WTC11 (cell line): ENCODE measurements at regions not wholly inside any gene's neighbourhood (a gene's known extent, or its start where the extent isn't known, plus 50 kb on each side); places are given as distances from the start of the nearest gene placed in this dataset.

Experiments
- CREB1 ChIP-seq: sonication (generic); formaldehyde crosslinking; IDR thresholded peaks from 2 replicates; pipeline ENCODE4 v1.8.0; 2023; ENCODE audit warnings: mild to moderate bottlenecking, missing genetic modification reagents
- ELF4 ChIP-seq: sonication (generic); formaldehyde crosslinking; IDR thresholded peaks from 2 replicates; pipeline ENCODE4 v1.8.1; 2022; ENCODE audit warnings: low read depth, mild to moderate bottlenecking, moderate library complexity, missing genetic modification reagents
- JUN ChIP-seq: sonication (generic); formaldehyde crosslinking; IDR thresholded peaks from 2 replicates; pipeline ENCODE4 v1.8.0; 2023; ENCODE audit warnings: mild to moderate bottlenecking, missing genetic modification reagents
- MXD4 ChIP-seq: fragments of 250-450 bp; sonication (Bioruptor Pico); IDR thresholded peaks from 2 replicates; pipeline ENCODE4 v1.8.0; 2021; ENCODE audit warnings: mild to moderate bottlenecking, moderate library complexity, borderline replicate concordance
- NFE2L1 ChIP-seq: sonication (generic); formaldehyde crosslinking; IDR thresholded peaks from 2 replicates; pipeline ENCODE4 v1.8.1; 2023; ENCODE audit warnings: missing genetic modification reagents
- NR2C2 ChIP-seq: sonication (generic); formaldehyde crosslinking; IDR thresholded peaks from 2 replicates; pipeline ENCODE4 v1.8.0; 2022; ENCODE audit warnings: mild to moderate bottlenecking, missing genetic modification reagents
- SP1 ChIP-seq: sonication (generic); formaldehyde crosslinking; conservative IDR thresholded peaks from 2 replicates; pipeline ENCODE4 v1.8.1; 2022; ENCODE audit warnings: missing genetic modification reagents
- TEAD1 ChIP-seq: sonication (generic); formaldehyde crosslinking; IDR thresholded peaks from 2 replicates; pipeline ENCODE4 v1.8.0; 2022; ENCODE audit warnings: mild to moderate bottlenecking, missing genetic modification reagents
- ZNF423 ChIP-seq: fragments of 250-450 bp; sonication (Bioruptor Pico); IDR thresholded peaks from 2 replicates; pipeline ENCODE4 v2.1.2; 2022; ENCODE audit warnings: mild to moderate bottlenecking, moderate library complexity
- TF ChIP-seq, protein P1 (sequence below): fragments of 200-600 bp; IDR thresholded peaks from 2 replicates; pipeline ENCODE4 v1.8.0; 2022; ENCODE audit warnings: antibody characterized with exemption
- TF ChIP-seq, protein P2 (sequence below): sonication (generic); formaldehyde crosslinking; IDR thresholded peaks from 2 replicates; pipeline ENCODE4 v1.8.0; 2022; ENCODE audit warnings: missing genetic modification reagents
- TF ChIP-seq, protein P3 (sequence below): sonication (generic); formaldehyde crosslinking; IDR thresholded peaks from 2 replicates; pipeline ENCODE4 v1.8.0; 2022; ENCODE audit warnings: mild to moderate bottlenecking, missing genetic modification reagents

DNA sequence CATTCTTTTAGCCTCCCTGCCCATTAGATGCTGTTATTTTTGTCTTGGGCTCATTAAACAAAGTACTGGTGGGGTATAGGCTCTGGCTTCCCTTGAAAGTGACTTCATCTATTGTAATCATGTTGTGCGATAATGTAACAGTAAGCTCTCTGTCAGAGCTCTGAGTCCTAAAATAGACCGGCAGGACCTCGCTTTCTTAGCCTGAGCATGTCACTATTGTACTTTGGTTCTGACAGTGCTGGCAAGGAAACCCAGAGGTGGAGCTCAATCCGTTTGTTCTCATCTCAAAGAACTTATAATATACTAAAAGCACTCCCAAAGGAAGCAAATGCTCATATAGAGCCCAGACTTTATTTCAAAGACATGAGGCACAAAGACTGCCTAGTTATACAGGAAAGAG, 339.1 kb upstream of the CCNH start:
- TF ChIP-seq SP1 (CRISPR knock-in tag), result no peak
- TF ChIP-seq, protein P1, sequence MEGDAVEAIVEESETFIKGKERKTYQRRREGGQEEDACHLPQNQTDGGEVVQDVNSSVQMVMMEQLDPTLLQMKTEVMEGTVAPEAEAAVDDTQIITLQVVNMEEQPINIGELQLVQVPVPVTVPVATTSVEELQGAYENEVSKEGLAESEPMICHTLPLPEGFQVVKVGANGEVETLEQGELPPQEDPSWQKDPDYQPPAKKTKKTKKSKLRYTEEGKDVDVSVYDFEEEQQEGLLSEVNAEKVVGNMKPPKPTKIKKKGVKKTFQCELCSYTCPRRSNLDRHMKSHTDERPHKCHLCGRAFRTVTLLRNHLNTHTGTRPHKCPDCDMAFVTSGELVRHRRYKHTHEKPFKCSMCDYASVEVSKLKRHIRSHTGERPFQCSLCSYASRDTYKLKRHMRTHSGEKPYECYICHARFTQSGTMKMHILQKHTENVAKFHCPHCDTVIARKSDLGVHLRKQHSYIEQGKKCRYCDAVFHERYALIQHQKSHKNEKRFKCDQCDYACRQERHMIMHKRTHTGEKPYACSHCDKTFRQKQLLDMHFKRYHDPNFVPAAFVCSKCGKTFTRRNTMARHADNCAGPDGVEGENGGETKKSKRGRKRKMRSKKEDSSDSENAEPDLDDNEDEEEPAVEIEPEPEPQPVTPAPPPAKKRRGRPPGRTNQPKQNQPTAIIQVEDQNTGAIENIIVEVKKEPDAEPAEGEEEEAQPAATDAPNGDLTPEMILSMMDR, result no peak
- TF ChIP-seq NFE2L1 (CRISPR knock-in tag), result no peak
- TF ChIP-seq, protein P2, sequence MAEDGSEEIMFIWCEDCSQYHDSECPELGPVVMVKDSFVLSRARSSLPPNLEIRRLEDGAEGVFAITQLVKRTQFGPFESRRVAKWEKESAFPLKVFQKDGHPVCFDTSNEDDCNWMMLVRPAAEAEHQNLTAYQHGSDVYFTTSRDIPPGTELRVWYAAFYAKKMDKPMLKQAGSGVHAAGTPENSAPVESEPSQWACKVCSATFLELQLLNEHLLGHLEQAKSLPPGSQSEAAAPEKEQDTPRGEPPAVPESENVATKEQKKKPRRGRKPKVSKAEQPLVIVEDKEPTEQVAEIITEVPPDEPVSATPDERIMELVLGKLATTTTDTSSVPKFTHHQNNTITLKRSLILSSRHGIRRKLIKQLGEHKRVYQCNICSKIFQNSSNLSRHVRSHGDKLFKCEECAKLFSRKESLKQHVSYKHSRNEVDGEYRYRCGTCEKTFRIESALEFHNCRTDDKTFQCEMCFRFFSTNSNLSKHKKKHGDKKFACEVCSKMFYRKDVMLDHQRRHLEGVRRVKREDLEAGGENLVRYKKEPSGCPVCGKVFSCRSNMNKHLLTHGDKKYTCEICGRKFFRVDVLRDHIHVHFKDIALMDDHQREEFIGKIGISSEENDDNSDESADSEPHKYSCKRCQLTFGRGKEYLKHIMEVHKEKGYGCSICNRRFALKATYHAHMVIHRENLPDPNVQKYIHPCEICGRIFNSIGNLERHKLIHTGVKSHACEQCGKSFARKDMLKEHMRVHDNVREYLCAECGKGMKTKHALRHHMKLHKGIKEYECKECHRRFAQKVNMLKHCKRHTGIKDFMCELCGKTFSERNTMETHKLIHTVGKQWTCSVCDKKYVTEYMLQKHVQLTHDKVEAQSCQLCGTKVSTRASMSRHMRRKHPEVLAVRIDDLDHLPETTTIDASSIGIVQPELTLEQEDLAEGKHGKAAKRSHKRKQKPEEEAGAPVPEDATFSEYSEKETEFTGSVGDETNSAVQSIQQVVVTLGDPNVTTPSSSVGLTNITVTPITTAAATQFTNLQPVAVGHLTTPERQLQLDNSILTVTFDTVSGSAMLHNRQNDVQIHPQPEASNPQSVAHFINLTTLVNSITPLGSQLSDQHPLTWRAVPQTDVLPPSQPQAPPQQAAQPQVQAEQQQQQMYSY, result no peak
- no peak for TF ChIP-seq CREB1
- TF ChIP-seq ZNF423 (CRISPR knock-in tag), result no peak
- TF ChIP-seq TEAD1 (CRISPR knock-in tag), result no peak
- TF ChIP-seq ELF4 (CRISPR knock-in tag), result no peak
- TF ChIP-seq NR2C2 (CRISPR knock-in tag), result no peak
- TF ChIP-seq, protein P3, sequence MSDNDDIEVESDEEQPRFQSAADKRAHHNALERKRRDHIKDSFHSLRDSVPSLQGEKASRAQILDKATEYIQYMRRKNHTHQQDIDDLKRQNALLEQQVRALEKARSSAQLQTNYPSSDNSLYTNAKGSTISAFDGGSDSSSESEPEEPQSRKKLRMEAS (CRISPR knock-in tag), result no peak
- TF ChIP-seq MXD4, result no peak
- no peak for TF ChIP-seq JUN (CRISPR knock-in tag)
